ENCODE measurements at regions not wholly inside any gene's neighbourhood (a gene's known extent, or its start where the extent isn't known, plus 50 kb on each side); places are given as distances from the start of the nearest gene placed in this dataset.

DNA sequence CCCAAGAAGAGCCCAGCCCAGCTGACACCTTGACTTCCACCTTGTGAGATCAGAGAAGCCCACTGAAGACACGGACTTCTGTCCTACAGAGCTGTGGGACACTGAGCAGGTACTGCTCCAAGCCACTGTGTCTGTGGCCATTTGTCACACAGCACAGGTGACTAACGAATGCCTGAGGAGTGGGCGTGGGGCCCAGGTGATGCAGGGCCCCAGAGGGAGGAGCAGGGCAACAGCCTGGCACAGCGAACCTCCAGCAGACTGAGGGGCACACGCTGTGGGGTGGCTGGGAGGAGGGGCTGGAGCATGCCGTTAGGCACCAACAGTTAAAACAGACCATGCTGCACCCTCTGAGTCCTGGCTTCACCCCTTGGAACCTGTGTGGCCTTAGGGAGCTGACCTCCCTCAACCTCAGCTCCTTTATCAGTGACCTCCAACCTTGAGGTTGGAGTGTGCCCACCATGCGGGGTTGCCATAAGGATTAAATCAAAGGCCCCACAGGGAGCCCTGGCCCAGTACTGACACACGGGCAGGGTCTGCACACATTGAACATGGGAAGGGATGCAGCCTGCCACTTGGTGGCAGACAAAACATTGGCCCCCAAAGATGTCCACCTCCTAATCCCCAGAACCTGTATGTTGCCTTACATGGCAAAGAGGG lies 119.9 kb upstream of the CST7 start:
- no peak for TF ChIP-seq CTCF (IDR thresholded peaks at IDR 0.05; ENCODE audit: unreplicated experiment)
- Mint-ChIP-seq H3K27me3 (ENCODE audit: low read depth) (no peaks in the 10 kb centered on the region), H3K27ac (no peak overlapping the region), H3K4me1 (no peaks in the 10 kb centered on the region), H3K36me3 (no peaks in the 10 kb centered on the region), H3K9me3 (no peaks in the 10 kb centered on the region), H3K4me3 (no peak overlapping the region)
- no peak for DNase-seq (ENCODE audit: low spot score in 2 of 2, unreplicated experiment in 2 of 2)

DNA sequence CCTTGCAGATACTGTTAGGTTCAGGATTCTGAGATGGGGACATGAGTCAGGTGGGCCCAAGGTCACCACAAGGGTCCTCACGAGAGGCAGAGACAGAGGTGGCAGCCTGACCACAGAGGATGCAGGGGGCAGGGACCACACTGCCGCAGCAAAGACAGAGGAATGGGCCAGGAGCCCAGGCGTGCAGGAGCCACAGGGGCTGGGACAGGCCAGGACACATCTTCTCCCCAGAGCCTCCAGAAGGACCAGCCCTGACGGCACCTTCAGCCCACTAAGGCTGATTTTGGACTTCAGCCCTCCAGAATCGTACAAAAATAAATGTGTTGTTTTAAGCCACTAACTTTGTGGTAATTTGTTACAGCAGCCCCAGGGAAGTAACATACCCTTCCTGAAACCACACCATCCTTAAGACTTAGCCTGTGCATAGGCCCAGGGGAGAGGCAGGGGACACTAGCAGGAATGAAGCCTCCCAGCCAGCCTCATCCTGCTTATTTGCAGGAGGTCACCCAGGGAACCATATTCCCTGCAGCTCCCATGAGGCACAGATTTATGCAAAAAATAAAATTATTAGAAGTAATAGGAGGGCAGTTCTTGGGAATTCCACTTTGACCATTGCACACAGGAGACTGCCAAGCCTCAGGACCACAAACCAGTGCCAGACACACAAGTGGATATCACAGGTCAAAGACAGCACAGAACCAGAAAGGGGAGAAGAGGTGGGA lies 119.3 kb upstream of the CST7 start:
- Mint-ChIP-seq H3K27ac (no peak overlapping the region), H3K9me3 (no peaks in the 10 kb centered on the region), H3K27me3 (ENCODE audit: low read depth) (no peaks in the 10 kb centered on the region), H3K4me1 (no peaks in the 10 kb centered on the region), H3K4me3 (no peak overlapping the region), H3K36me3 (no peaks in the 10 kb centered on the region)
- DNase-seq (ENCODE audit: low spot score in 2 of 2, unreplicated experiment in 2 of 2), result no peak
- TF ChIP-seq CTCF (IDR thresholded peaks at IDR 0.05; ENCODE audit: unreplicated experiment), result no peak

DNA sequence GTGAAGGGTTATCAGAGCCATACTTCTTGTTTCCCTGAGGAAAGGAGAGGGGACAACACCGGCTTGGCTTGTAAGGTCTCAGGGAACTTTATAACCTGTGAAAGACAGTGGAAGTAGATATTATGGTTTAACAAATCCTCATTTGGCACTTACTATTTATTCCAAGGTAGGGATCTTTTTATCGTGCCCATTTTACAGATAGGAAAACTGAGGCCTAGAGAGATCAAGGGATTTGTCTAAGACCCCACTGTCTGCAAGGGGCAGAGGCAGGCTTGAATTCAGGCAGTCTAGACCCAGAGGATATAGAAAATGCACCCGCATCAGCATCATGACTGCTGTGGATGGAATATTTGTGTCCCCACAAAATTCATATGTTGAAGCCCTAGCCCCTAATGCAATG lies 118.4 kb upstream of the CST7 start:
- H3K4me1 Mint-ChIP-seq, result no peaks in the 10 kb centered on the region
- no peak for DNase-seq (ENCODE audit: low spot score in 2 of 2, unreplicated experiment in 2 of 2)
- H3K27me3 Mint-ChIP-seq (ENCODE audit: low read depth), result peaks cover 2% of the 10 kb centered on the region
- no peak overlapping the region for H3K4me3 Mint-ChIP-seq
- H3K36me3 Mint-ChIP-seq, result no peaks in the 10 kb centered on the region
- no peaks in the 10 kb centered on the region for H3K9me3 Mint-ChIP-seq
- H3K27ac Mint-ChIP-seq, result no peak overlapping the region
- TF ChIP-seq CTCF (IDR thresholded peaks at IDR 0.05; ENCODE audit: unreplicated experiment), result no peak

DNA sequence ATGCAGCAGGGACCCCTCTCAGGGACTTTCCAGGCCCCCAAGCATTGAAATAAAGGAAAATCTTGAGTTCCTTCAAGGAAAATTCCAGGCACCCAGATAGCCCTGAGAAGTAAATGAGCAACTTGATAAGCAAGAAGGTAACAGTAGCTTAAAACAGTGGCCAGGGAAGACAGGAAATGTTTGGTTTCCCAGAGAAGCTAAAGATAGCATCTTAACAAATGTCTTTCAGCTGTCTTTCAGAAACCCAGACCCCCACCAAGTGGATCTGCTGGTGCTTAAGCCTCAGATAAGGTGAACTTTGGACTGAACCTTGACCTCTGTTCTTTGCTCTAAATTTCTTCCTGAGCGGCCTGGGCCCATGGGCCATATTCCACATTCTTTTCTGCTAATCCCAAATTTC lies 117.8 kb upstream of the CST7 start:
- Mint-ChIP-seq H3K4me3 (no peak overlapping the region), H3K27me3 (ENCODE audit: low read depth) (peaks cover 3% of the 10 kb centered on the region)
- no peak for DNase-seq (ENCODE audit: low spot score in 2 of 2, unreplicated experiment in 2 of 2)

DNA sequence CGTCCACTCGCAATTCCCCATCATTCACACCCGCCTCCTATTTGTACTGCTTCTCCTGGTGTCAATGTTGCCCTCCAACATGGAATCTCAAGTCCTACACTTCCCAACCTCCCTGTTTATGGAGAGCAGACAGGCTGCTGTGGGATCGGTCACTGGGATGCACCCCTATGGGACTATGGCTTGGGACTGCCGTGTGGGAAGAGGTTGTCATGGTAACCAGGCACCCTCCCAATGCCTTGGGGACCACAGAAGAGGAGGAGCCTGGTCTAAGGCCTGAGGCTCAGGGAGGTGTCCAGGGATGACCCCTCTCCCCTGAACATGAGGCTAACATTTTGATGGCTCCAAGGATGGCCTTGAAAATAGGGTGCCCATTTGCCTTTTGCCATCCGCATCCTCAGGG lies 116.6 kb upstream of the CST7 start:
- Mint-ChIP-seq H3K4me1 (peaks cover 7% of the 10 kb centered on the region), H3K27me3 (ENCODE audit: low read depth) (peaks cover 4% of the 10 kb centered on the region), H3K27ac (no peak overlapping the region), H3K9me3 (no peaks in the 10 kb centered on the region), H3K4me3 (no peak overlapping the region), H3K36me3 (no peaks in the 10 kb centered on the region)
- no peak for TF ChIP-seq CTCF (IDR thresholded peaks at IDR 0.05; ENCODE audit: unreplicated experiment)
- no peak for DNase-seq (ENCODE audit: low spot score in 2 of 2, unreplicated experiment in 2 of 2)

More for the DNA sequence above, 117.8 kb upstream of the CST7 start:
- Mint-ChIP-seq H3K27ac (no peak overlapping the region), H3K9me3 (no peaks in the 10 kb centered on the region), H3K36me3 (no peaks in the 10 kb centered on the region), H3K4me1 (no peaks in the 10 kb centered on the region)
- no peak for TF ChIP-seq CTCF (IDR thresholded peaks at IDR 0.05; ENCODE audit: unreplicated experiment)

Data from mesothelial cell of epicardium (in vitro differentiated cells).